SK-N-SH (cell line): ENCODE measurements at regions not wholly inside any gene's neighbourhood (a gene's known extent, or its start where the extent isn't known, plus 50 kb on each side); places are given as distances from the start of the nearest gene placed in this dataset.

ENCODE experiments used
- CTCF ChIP-seq: fragments of 200-600 bp; sonication (generic); IDR thresholded peaks from 2 replicates; pipeline ENCODE4 v1.6.1; 2017; ENCODE audit warnings: antibody characterized with exemption, mild to moderate bottlenecking, moderate library complexity
- EP300 ChIP-seq, 2 experiments: IDR thresholded peaks; 2 replicates each; pipeline versions ENCODE4 v1.4.0 to v1.6.1; 2012; ENCODE audit warnings: borderline replicate concordance in 1 of 2, low read depth in 1 of 2, low read length in 1 of 2
- EZH2phosphoT487 ChIP-seq: fragments of 200-600 bp; sonication (generic); IDR thresholded peaks from 2 replicates; pipeline ENCODE4 v1.6.1; 2017; ENCODE audit warnings: low read depth, mixed run types, mild to moderate bottlenecking, antibody characterized with exemption, moderate library complexity, borderline replicate concordance
- TEAD4 ChIP-seq: IDR thresholded peaks from 2 replicates; pipeline ENCODE4 v1.4.0; 2012; ENCODE audit warnings: mild to moderate bottlenecking, borderline replicate concordance; ENCODE audit not compliant: insufficient read depth
- TF ChIP-seq, protein P1 (sequence below): IDR thresholded peaks from 2 replicates; pipeline ENCODE4 v1.4.0; 2012; ENCODE audit warnings: low read depth, borderline replicate concordance
- TF ChIP-seq, protein P2 (sequence below): fragments of 150-350 bp; IDR thresholded peaks from 2 replicates; pipeline ENCODE4 v1.6.1; 2016; ENCODE audit warnings: mild to moderate bottlenecking, low read depth, low read length

DNA sequence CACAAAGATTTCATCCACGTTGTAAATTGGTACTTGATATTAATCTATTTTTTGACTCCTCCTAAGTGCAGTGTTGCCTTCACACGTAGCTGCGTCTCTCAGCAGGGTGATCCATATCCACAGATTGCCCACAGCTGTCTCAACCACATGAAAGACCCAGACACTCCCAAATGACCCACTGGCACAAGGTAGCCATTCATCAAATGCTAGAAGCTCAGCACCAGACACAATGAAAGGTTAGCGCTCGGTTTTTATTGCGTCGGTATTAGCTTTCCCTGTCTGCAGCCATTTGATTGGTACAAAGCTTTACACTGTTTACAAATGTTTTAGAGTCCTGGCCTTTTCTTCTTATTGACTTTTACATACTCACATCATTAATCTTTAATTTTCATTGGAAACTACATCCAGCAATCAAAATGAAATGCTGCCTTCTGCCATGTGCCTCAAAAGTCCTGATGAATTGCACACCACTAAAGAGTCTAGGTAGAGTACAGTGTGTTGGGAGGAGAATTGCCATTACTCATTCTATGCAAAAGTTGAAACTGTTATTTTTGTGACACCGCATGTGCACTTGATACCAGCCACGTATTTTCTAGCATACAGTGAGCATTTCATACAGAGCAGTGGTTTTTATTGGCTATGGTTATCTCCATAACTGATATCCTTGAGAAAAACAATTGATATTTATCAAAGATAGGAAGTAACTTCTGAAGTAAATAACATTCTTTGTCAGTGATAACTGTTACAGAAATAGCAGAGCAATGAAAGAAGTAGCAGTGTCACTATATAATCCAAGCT, 127.3 kb upstream of the NUDT7 start:
- TF ChIP-seq EZH2phosphoT487, result no peak
- no peak for TF ChIP-seq CTCF
- TF ChIP-seq EP300 (IDR thresholded peaks at IDR 0.05; ENCODE audit: borderline replicate concordance in 1 of 2, low read depth in 1 of 2, low read length in 1 of 2), result no peak
- TF ChIP-seq, protein P1, sequence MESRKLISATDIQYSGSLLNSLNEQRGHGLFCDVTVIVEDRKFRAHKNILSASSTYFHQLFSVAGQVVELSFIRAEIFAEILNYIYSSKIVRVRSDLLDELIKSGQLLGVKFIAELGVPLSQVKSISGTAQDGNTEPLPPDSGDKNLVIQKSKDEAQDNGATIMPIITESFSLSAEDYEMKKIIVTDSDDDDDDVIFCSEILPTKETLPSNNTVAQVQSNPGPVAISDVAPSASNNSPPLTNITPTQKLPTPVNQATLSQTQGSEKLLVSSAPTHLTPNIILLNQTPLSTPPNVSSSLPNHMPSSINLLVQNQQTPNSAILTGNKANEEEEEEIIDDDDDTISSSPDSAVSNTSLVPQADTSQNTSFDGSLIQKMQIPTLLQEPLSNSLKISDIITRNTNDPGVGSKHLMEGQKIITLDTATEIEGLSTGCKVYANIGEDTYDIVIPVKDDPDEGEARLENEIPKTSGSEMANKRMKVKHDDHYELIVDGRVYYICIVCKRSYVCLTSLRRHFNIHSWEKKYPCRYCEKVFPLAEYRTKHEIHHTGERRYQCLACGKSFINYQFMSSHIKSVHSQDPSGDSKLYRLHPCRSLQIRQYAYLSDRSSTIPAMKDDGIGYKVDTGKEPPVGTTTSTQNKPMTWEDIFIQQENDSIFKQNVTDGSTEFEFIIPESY, result no peak
- TF ChIP-seq, protein P2, sequence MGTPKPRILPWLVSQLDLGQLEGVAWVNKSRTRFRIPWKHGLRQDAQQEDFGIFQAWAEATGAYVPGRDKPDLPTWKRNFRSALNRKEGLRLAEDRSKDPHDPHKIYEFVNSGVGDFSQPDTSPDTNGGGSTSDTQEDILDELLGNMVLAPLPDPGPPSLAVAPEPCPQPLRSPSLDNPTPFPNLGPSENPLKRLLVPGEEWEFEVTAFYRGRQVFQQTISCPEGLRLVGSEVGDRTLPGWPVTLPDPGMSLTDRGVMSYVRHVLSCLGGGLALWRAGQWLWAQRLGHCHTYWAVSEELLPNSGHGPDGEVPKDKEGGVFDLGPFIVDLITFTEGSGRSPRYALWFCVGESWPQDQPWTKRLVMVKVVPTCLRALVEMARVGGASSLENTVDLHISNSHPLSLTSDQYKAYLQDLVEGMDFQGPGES, result no peak
- no peak for TF ChIP-seq TEAD4
